ENCODE measurements at regions not wholly inside any gene's neighbourhood (a gene's known extent, or its start where the extent isn't known, plus 50 kb on each side); places are given as distances from the start of the nearest gene placed in this dataset.

- DNase-seq (ENCODE audit: extremely low spot score): no peak
- TF ChIP-seq, protein P1, sequence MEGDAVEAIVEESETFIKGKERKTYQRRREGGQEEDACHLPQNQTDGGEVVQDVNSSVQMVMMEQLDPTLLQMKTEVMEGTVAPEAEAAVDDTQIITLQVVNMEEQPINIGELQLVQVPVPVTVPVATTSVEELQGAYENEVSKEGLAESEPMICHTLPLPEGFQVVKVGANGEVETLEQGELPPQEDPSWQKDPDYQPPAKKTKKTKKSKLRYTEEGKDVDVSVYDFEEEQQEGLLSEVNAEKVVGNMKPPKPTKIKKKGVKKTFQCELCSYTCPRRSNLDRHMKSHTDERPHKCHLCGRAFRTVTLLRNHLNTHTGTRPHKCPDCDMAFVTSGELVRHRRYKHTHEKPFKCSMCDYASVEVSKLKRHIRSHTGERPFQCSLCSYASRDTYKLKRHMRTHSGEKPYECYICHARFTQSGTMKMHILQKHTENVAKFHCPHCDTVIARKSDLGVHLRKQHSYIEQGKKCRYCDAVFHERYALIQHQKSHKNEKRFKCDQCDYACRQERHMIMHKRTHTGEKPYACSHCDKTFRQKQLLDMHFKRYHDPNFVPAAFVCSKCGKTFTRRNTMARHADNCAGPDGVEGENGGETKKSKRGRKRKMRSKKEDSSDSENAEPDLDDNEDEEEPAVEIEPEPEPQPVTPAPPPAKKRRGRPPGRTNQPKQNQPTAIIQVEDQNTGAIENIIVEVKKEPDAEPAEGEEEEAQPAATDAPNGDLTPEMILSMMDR (IDR thresholded peaks at IDR 0.05; ENCODE audit: control extremely low read depth, extremely low read depth, low read depth, missing control alignments): no peak
- ChIA-PET POLR2A (no interaction called here), CTCF (interaction anchor here (0.6 to 1.6 kb wide), 3 partner anchors 10 to 21 kb away, joined by 3 to 4 read pairs (median 4); no protein-coding TSS in a partner anchor)
Observed at GRCh38 chr6:87825821-87826221, 123.8 kb upstream of the AKIRIN2 start.

- TF ChIP-seq, protein P1 (IDR thresholded peaks at IDR 0.05; ENCODE audit: control extremely low read depth, extremely low read depth, low read depth, missing control alignments): no peak
- no peak for DNase-seq (ENCODE audit: extremely low spot score)
- CTCF ChIA-PET: interaction anchor here (0.6 to 2.0 kb wide), 6 partner anchors 9 to 1046 kb away, joined by 3 to 5 read pairs (median 4); no protein-coding TSS in a partner anchor
- POLR2A ChIA-PET: no interaction called here
Observed at GRCh38 chr6:87824958-87825491, 123.0 kb upstream of the AKIRIN2 start.

DNA sequence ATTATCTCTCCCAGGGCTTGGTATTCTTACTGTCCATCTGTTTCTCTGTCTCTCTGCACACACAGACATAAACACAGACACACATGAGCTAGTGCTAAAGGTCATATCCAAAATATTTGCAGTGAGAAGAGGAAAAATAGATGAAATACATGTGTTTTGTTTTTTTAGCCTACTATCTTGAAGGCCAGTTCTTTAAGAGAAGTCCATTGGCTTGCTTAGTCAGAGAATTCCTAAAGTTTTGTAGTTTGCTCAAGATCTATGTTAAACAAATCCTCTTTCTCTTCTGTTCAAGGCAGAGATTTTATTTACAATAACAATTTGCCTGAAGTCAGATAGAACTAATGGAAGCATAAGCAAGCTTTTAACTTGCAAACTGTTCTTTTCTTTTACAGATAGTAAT, 120.0 kb upstream of the AKIRIN2 start:
- ChIA-PET POLR2A (no interaction called here), CTCF (interaction anchor here (0.8 to 5.0 kb wide), 2 partner anchors 10 to 14 kb away, joined by 3 to 22 read pairs; no protein-coding TSS in a partner anchor)
- TF ChIP-seq, protein P1 (IDR thresholded peaks at IDR 0.05; ENCODE audit: control extremely low read depth, extremely low read depth, low read depth, missing control alignments): no peak
- no peak for DNase-seq (ENCODE audit: extremely low spot score)

GRCh38 chr6:87820343-87820984, 118.4 kb upstream of the AKIRIN2 start:
- ChIA-PET CTCF (interaction anchor here (5.0 kb wide), 1 partner anchor 11 kb away, joined by 22 read pairs; no protein-coding TSS in a partner anchor), POLR2A (no interaction called here)
- TF ChIP-seq, protein P1 (IDR thresholded peaks at IDR 0.05; ENCODE audit: control extremely low read depth, extremely low read depth, low read depth, missing control alignments): no peak
- DNase-seq (ENCODE audit: extremely low spot score): no peak

GRCh38 chr6:87817183-87817582, 115.2 kb upstream of the AKIRIN2 start:
- ChIA-PET POLR2A (no interaction called here), CTCF (interaction anchor here (0.9 to 3.0 kb wide), 5 partner anchors 10 to 421 kb away, joined by 3 to 12 read pairs (median 4); no protein-coding TSS in a partner anchor)
- DNase-seq (ENCODE audit: extremely low spot score): no peak
- TF ChIP-seq, protein P1 (IDR thresholded peaks at IDR 0.05; ENCODE audit: control extremely low read depth, extremely low read depth, low read depth, missing control alignments): no peak

DNA sequence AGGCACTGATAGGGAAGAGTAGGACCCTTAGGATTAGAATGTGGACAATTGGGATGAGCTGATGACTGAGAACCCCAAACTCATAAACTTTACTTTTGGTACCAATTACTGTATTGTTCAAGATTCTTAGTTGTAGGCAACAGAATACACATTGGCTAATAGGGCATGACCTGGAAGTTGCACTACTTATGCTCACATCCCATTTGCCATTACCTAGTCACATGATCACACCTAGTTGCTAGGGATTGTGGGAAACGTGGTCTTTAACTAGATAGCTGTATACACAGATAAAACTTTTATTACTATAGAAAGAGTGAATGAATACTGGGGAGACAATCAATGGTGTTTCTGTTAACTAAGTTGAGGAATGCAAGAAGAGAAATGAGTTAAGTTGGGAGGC, 113.4 kb upstream of the AKIRIN2 start:
- no peak for DNase-seq (ENCODE audit: extremely low spot score)
- POLR2A ChIA-PET: no interaction called here
- TF ChIP-seq, protein P1 (IDR thresholded peaks at IDR 0.05; ENCODE audit: control extremely low read depth, extremely low read depth, low read depth, missing control alignments): no peak
- CTCF ChIA-PET: interaction anchor here (0.6 to 3.0 kb wide), 6 partner anchors 8 to 55 kb away, joined by 3 to 12 read pairs (median 3); no protein-coding TSS in a partner anchor

All from GM10248 (cell line).